Nucleus accumbens (tissue), 56 donors: ENCODE measurements at regions not wholly inside any gene's neighbourhood (a gene's known extent, or its start where the extent isn't known, plus 50 kb on each side); places are given as distances from the start of the nearest gene placed in this dataset.
"Not testable (repeated sequence)": the region's sequence is repeated elsewhere in the genome, so short reads cannot be mapped to it uniquely, and the experiment has no call there.

Experiments used
- DNase-seq, 56 donors: peaks; one replicate each; lab custom pipeline; 2025; lab: John Stamatoyannopoulos, UW

- DNase-seq, result no peak
These were observed 845.3 kb downstream of the TRIML1 start for GRCh38 chr4:188984518-188984917.

GRCh38 chr4:188986271-188986689 lies 847.0 kb downstream of the TRIML1 start:
- no peak for DNase-seq

DNA sequence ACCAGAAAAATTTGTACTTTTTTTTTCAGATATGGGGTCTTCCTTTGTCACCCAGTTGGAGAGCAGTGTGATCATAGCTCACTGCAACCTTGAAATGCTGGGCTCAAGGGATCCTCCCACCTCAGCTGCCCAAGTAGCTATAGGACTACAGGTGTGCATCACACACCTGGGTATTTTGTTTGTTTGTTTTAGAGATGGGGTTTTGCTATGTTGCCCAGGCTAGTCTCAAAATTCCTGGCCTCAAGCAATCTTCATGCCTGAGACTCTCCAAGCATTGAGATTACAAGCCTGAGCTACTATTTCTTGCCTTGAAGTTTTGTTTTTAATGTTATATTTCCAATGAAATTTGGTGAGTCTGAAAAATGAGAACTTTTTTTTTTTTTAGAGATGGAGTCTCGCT lies 847.8 kb downstream of the TRIML1 start:
- no peak for DNase-seq

- DNase-seq, result no peak
These were observed 848.9 kb downstream of the TRIML1 start for GRCh38 chr4:188988131-188988530.

- DNase-seq, result no peak
These were observed 850.1 kb downstream of the TRIML1 start for GRCh38 chr4:188989371-188989770.

- DNase-seq, result no peak
These were observed 853.5 kb downstream of the TRIML1 start for GRCh38 chr4:188992706-188993105.

GRCh38 chr4:188993871-188994270 lies 854.6 kb downstream of the TRIML1 start:
- DNase-seq, result no peak

GRCh38 chr4:189001283-189001970 lies 862.2 kb downstream of the TRIML1 start:
- DNase-seq, result no peak

- no peak for DNase-seq
These were observed 862.8 kb downstream of the TRIML1 start for GRCh38 chr4:189001971-189002450.

DNA sequence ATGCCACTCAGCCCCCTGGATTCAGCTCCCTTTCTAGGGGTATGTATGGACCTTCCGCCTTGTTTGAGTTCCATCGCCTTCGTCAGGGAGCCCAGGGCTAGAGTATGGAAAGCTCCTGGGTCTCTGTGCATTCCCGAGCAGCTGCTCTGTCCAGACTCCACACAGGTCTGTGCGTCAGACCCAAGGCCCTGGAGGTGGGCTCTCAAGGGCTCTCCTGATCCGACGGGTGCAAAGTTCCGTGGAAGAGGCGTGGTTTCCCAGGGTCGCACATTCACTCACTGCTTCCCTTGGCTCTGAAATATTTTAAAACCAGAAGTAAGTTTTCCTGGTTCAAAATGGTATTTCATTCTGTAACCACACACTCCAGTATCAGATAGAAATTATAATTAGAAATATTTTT lies 863.2 kb downstream of the TRIML1 start:
- no peak for DNase-seq

- DNase-seq, result not testable (repeated sequence)
These were observed 871.4 kb downstream of the TRIML1 start for GRCh38 chr4:189010452-189011217.

- no peak for DNase-seq
These were observed 882.6 kb downstream of the TRIML1 start for GRCh38 chr4:189021831-189022230.

- no peak for DNase-seq
These were observed 883.3 kb downstream of the TRIML1 start for GRCh38 chr4:189022440-189023035.

DNA sequence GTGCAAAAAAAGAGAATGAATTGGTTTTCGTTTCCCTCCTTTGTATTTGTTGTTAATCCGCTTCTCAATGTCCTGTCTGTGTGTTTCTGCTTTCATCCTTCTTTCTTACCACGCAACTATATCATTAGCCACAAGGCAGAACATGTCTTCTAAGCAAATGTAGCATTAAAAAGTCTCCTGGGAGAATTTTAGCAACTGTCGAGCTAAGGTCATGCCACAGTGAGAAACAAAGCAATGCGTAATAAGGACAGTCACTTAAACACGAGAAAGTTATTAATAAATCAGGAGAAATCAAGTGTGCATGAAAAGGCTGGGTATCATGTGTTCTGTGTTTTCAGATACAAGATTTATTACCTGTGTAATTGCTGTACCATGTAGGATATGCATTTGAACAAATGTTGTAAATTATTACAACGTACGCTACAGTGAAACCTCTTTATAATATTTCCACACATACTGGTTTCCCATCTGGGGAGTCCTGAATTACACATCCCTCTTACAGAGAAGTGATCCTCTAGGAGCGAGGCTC lies 890.8 kb downstream of the TRIML1 start:
- DNase-seq, result no peak

- no peak for DNase-seq
These were observed 893.5 kb downstream of the TRIML1 start for GRCh38 chr4:189032606-189033338.

GRCh38 chr4:189033801-189034347 lies 894.6 kb downstream of the TRIML1 start:
- DNase-seq, result no peak

- no peak for DNase-seq
These were observed 895.9 kb downstream of the TRIML1 start for GRCh38 chr4:189035091-189035490.

DNA sequence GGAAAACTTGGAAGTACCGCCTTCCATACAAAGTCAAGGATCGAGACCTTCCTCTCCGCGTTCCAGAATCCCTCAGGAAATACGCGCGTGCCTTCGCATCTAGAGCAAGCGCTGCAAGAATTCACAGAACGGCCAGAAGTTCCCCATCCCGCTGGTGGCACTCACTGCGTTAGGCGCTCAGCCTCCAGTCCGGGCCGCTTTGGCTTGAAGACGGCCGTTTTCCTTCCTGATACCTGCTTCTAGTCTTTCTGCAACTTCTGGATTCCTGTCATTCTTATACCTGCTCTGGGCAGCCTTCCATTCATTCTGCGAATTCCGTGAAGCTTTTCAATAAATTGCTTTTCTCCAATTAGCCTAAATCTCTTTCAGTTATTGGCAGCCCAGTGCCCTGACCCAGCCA lies 896.4 kb downstream of the TRIML1 start:
- no peak for DNase-seq

- DNase-seq, result no peak
These were observed 897.7 kb downstream of the TRIML1 start for GRCh38 chr4:189036906-189037305.

- no peak for DNase-seq
These were observed 894.0 kb upstream of the FRG1 start for GRCh38 chr4:189046642-189047041.
